GM21360 (cell line): ENCODE measurements at regions not wholly inside any gene's neighbourhood (a gene's known extent, or its start where the extent isn't known, plus 50 kb on each side); places are given as distances from the start of the nearest gene placed in this dataset.
"Not testable (repeated sequence)": the region's sequence is repeated elsewhere in the genome, so short reads cannot be mapped to it uniquely, and the experiment has no call there.

ENCODE experiments used
- ATAC-seq: cut with Tn5 transposase; IDR thresholded peaks from one replicate; pipeline ENCODE4 v1.9.1; 2021; ENCODE audit warnings: mild to moderate bottlenecking, moderate library complexity; ENCODE audit not compliant: unreplicated experiment

DNA sequence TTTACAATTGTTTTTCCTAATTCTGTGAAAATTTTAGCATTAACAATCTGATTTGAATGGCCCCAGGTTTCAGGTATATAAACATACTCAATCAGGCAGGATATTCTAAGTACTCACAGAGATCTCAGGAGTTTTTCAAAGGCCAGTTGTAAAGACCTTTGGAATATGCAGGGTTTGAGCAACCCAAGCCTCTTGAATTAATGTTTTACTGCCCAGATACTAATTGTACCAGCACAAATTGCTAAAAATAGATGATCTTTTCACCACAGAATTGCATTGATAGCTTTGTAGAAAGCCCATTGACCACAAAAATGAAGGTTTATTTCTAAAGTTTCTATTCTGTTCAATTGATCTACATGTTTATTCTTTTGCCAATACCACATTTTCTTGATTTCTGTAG is 186.5 kb downstream of the OSTF1 start:
- no peak for ATAC-seq

DNA sequence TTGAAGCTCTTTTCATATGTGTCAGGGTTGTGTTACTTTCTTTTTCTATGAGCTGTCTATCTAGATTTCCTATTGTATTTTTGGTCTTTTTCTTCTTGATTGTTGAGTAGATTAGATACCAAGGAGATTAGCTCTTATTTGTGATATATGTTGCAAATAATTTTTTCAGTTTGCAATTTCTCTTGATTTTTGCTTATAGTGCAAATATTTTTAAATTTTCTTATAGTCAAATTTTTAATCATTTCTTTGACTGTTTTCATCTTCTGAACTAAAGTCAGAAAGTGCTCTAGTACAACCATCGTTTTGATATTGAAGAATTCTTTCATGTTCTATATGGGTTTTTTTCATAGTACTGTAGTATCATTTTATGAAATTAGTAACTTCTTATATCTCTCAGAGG is 193.7 kb downstream of the OSTF1 start:
- no peak for ATAC-seq

DNA sequence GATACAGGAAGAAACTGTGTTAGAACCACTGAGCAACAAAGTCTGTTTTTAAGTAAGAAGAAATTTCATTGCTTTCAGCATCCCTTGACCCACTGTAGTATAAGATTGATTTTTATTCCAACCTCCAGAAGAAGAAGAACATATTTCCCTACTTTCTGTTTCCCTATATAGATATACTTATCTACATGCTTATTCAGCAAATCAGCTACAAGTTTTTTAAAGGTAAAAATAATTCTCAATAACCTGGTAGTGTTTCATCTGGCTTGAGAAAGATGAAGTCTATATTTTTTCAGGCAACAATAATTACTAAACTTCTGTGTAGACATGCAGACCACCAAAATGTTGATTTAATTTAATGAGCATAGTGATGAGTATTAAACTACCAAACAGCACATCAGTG is 201.0 kb downstream of the OSTF1 start:
- ATAC-seq, result no peak

DNA sequence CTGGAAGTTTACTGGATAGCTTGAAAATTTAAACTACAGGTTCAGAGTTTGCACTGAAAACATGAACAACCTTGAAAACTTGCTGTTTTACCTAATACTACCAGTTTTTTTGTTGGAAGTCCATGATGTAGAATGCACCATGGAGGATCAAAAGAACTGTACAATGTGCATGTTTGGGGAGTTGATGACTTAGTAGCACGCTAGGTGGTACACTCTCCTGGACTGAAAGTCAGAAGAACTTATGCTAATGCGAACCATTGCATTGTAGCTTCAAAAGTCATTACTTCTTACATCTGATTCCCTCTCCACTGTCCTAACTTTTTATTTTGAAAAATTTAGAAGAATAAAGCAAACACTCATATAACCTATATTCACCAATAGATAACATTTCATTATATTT is 211.0 kb downstream of the OSTF1 start:
- no peak for ATAC-seq

DNA sequence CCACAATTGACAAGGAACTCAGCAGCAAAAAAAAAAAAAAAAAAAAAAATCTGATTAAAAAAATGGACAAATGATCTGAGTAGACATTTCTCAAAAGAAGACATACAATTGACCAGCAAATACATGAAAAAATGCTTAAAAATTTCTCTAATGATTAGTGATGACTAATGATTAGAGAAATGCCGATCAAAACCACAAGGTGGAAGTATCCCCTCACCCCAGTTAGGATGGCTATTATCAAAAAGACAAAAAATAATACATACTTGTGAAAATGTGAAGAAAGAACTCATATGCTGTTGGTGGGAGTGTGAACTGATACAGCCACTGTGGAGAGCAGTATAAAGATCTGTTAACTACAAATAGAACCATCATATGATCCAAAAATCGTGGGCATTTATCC is 245.3 kb downstream of the OSTF1 start:
- no peak for ATAC-seq

DNA sequence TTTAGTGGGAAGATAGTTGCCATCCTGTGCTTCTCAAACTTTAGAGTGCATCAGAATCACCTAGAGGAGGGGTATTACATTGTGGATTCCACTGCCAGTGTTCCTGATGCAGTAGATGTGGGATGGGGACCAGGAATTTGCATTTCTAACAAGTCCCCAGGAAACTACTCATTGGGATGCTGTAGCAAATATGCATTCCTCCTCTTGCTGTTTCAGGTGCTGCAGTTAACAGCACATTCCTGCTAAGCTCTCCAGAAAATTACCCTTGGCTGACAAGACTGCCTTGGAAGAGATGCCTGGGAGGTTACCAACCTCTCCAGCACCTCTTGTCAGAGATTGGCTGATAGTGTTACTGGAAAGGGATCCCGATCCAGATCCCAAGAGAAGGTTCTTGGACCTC is 270.5 kb downstream of the OSTF1 start:
- no peak for ATAC-seq

DNA sequence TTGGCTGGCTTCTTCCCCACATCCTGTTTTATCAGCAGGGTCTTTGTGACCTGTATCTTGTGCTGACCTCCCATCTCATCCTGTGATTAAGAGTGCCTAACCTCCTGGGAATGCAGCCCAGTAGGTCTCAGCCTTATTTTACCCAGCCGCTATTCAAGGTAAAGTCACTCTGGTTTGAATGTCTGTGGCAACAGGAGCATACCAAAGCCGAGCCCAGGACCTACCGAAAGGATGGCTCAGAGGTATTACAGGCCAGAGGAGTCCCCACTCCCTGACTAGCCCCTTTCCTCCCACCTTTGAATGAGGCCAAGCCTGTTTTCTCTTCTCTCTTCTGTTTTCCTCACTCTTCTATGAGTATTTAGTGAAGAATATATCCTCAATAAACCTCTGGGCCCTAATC is 271.3 kb downstream of the OSTF1 start:
- ATAC-seq, result no peak

DNA sequence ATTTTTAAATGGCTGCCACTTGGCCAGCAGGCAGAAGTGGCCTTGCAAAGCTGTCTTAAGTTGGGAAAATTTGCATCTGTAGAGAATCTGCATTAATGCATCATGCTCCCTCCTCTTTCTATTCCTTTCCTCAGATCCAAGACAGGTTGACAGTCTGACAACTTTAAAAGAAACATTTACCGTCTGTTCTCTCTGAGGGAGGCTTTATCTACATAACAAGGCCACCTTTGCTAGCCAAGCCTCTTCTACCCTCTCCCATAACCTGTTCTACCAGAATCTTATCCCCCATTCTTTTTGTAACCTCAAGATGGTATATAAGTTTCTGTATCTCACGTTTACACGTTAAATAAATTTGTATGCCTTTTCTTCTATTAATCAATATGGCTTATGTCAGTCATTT is 271.9 kb downstream of the OSTF1 start:
- ATAC-seq, result no peak

DNA sequence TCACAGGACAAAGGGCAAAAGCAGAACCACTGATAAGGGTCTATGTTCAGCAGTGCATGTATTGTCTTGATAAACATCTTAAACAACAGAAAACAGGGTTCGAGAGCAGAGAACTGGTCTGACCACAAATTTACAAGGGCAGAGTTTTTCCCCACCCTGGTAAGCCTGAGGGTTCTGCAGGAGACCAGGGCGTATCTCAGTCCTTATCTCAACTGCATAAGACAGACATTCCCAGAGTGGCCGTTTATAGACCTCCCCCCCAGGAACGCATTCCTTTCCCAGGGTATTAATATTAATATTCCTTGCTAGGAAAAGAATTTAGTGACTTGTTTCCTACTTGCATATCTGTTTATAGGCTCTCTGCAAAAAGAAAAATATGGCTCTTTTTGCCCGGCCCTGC is 274.1 kb downstream of the OSTF1 start:
- ATAC-seq, result not testable (repeated sequence)

DNA sequence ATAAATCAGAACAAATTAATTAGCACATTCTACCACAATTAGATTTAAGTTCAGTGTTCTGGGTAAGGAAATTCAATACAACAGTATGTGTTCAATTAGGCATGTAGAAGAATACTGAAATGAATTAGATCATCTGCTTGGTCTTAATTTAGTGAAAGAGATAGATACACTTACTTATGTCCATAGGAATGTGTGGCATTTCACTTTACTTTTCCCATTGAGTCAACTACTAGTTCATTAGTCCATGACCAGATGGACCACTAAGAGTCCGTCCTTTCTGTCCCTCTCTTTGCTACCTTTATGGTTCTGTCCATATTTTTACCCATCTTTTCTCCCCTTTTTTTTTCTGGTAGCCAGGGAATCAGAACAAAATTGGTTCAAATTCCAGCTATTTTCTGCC is 276.9 kb downstream of the OSTF1 start:
- no peak for ATAC-seq

DNA sequence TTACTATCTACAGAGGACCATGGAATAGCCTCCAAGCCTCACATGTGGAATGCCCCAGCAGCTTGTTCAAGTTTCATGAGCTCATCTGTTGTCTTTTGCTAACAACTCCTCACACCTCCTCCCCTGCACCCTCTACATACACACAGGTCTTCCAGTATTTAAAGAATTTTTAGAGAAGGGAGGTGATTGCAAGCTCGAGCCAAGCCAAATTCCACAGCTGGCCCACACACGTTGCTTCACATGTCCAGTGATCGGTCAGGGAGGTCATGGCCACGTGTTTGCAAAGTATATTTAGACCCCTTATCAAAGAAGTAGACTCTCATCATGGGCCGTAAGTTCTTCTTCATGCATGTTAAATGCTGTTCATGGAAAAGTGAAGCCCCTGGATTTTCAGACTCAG is 281.7 kb downstream of the OSTF1 start:
- no peak for ATAC-seq

DNA sequence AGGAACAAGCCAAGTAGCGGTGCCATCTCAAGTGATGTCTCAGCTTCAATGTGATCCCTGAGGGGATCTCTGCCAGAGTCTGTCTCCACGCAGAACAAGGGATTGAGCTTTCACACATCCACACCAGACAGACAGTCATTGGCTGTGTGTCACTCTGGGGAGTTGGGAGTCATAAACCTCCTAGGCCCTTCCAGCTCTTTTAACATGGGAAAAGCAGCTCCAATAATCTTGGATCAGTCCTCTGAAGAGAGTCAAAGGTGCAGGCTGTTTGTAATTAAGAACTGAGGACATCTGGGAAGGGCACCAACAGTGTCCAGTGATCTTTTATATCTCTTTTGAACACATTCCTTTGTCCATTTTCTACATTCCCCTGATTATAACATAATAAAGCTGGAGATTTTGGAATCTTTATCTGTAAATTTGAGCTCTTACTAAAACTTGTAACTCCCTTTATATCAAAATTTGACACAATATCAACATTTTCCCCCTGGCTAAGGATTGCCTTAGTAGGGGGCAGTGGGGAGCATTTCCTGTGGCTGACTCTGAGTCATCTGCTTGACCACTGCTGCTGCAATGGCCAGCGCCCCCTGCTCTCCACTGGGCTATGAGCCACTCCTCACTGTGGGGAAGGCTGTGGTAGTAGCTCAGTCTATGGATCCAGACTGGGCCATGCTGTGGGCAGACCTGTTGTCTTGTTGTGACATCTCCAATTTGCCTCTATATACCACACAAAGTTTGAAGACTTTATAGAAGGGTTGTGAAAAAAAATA is 284.4 kb downstream of the OSTF1 start:
- no peak for ATAC-seq

DNA sequence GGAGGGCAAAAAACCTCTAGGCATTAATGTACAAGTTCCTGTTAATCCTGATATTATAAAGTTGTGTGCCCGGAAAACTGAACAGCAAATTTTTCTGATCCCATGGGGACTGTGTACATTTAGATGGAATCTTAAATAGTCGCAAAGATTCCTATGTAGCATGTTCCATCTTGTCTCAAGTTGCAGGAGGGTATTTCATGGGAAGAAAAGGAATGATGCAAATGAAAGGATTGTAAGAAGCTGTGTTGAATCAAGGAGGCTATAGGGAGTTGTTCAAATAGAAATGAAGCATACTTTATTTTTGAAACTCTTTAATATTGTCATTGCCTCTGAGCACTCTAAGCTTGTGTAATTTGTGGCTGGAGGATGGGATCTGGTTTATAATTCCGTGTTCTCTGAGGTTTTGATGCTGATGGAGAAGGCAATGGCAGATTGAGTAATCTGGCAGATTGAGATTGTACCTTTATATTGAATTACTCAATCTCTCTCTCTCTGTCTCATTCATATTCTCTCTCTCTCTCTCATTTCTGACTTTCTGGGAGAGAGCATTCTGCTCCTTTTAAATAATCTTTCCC is 288.5 kb downstream of the OSTF1 start:
- no peak for ATAC-seq

DNA sequence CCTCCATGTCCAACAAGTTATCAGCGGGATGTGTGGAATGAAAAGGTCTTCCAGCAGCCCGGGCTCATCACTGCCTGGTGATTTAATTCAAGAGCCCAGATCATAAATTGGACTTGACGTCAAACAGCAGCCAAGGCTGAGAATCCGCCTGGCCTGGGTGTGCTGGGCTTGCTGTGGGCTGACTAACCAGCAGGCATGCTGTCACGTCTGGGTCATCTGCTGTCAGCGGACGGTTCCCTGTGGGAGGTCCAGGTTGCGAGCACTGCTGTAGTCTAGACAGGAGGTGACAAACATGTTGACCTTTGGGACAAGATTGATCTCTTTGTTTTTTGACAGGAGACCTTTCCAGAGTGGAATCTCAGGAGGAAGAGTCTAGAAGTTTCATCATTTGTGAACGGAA is 289.7 kb downstream of the OSTF1 start:
- no peak for ATAC-seq

DNA sequence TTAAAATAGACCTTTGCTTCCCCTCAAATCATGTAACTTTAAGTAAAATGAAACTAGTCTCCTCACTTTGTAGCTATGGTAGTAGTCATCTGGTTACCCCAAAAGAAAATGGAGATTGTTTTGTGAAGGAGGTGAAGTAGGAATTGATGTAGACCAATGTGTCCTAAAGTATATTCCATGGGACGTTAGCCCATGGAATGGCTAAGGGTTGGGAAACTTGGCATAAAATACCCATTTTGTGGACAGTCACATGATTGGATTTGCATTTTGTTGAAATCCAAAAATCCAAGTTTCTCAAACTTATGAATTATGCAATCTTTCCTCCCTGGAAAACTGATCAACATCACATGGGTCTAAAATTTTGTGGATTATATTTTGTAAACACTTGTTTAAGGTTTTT is 290.6 kb downstream of the OSTF1 start:
- no peak for ATAC-seq

DNA sequence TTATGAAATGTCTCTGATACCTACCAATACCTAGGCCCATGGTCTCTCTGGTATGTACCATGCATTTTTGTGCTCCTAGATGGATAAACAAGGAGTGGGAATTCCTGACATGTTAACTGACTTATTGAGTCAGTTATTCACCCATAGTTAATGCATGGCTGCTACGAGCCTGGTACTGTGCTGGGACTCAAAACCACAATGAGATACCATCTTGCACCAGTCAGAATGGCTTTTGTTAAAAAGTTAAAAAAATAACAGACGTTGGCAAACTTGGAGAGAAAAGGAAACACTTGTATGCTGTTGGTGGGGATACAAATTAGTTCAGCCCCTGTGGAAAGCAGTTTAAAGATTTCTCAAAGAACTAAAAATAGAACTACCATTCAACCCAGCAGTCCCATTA is 293.8 kb downstream of the OSTF1 start:
- no peak for ATAC-seq

DNA sequence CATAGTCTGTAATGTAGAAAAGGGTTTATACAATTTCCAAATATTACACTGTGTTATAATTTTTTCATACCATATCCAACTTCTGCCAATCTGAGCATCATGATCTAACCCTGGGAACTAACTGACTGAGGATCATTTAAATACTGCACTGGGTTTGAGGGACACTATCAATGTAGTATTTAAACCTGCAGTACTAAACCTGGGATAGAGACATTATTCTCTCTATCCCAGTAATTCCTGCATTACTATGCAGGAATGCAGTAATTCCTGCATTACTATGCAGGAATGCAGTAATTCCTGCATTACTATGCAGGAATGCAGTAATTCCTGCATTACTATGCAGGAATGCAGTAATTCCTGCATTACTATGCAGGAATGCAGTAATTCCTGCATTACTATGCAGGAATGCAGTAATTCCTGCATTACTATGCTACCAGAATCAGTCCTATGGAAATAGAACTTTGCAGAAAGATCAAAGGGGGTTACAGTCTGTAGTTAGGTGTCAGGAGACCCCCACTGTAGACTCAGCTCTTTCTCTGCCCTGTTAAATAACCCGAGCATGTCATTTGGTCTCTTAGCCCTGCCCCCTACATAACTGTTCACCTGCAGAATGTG is 295.2 kb downstream of the OSTF1 start:
- not testable (repeated sequence) for ATAC-seq

DNA sequence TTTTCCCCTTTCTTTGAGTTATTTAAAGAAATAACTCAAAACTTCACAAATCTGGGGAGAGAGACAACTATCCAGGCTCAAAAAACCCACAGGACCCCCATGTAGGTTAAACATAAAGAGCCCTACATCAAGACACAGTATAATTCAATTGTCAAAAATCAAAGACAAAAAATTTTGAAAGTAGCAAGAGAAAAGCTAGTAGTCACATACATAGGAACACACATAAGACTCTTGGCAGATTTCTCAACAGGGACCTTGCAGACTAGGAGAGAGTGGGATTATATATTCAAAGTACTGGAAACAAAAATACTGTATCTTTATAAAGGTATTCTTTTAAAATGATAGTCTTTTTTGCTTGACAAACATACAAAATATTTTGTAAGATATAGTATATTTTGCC is 296.9 kb downstream of the OSTF1 start:
- no peak for ATAC-seq

DNA sequence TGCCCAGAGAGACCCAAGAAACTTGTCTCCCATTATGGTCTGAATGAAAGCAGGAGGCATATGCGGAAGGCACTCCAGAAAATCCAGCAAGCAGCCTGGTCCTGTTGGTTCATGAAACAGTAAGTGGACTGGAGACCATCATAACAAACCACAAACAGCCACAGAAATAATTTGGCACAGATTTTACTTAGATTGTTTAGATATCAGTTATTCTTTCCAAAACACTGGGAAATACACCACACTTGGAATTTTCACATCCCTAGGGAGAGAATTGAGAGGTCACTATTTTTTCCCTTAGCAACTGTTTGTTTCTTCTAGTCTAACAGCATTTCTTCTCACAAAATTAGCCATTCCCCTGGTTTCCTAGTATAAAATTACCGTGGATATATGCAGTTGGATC is 300.8 kb downstream of the OSTF1 start:
- no peak for ATAC-seq

DNA sequence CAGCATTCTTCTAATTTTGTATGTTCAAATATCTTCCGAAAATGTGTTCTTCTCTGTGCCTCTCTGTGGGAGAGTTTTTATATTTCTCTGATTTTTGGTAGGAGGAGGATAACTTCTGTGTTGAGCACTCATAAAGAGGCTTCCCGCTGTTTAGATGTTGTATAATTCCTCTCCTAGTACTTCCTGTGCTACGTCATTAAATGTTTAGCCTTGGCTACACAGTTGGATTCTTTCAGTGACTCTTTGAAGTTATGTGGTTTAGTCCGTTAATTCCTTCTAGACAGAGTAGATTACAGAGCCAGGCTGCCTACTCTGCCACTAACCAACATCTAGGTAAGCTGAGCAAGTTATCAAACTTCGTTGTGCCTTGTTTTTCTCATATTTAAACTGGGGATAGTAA is 302.6 kb downstream of the OSTF1 start:
- no peak for ATAC-seq

DNA sequence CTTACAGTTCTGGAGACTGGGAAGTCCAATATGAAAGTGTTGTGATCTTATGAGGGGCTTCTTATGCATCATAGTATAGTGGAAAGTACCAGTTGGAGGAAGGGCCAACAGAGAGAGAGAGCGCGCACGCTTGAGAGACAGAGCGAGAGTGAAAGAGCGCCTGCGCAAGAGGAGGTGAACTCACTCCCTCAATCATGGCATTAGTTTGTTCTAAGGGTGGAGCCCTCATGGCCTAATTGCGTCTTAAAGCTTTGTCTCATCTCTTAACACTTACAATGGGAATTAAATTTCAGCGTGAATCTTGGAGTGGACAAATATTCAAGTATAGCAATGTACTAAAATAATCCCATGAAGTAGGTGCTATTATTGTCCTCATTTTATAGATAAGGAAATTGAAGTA is 303.2 kb downstream of the OSTF1 start:
- no peak for ATAC-seq

DNA sequence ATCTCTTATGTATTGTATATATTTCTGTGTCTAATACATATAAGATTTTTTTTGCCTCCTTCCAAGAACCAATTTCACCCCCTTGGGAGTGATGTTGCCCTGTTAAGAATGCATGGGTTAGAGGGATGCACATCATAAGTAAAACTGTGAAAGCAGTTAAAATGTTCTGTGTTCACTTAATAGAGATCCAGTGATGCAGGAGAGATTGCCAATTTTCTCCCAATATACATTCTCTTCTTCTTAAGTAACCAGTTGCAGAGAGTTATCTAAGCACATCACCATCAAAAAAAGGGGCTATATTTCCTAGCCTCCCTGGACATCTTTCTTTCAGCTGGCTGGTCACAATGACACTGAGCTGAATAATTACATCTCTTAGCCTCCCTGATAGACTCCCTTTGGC is 307.0 kb downstream of the OSTF1 start:
- no peak for ATAC-seq

DNA sequence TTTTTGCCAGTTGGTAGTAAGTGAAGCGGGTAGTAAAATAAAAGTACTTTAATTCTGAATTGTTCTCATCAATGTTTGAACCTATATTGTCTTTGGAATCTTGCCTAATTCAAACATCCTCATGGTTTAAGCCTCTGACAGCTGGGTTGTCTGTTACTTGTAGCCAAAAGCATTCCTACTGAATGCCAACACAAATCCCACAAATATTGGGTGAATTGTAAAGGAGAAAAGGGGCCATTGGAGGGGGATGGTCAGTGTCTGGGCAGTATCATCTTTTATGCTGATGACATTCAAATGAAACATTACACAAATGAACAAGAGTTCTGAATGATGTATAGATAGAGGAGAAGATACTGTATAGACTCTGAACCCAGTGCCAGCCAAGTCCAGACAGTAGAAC is 309.5 kb downstream of the OSTF1 start:
- no peak for ATAC-seq
